ENCODE measurements at regions not wholly inside any gene's neighbourhood (a gene's known extent, or its start where the extent isn't known, plus 50 kb on each side); places are given as distances from the start of the nearest gene placed in this dataset.
A peak's percentile ranks its signal among the peaks of the same experiment; 100 is the strongest.

DNA sequence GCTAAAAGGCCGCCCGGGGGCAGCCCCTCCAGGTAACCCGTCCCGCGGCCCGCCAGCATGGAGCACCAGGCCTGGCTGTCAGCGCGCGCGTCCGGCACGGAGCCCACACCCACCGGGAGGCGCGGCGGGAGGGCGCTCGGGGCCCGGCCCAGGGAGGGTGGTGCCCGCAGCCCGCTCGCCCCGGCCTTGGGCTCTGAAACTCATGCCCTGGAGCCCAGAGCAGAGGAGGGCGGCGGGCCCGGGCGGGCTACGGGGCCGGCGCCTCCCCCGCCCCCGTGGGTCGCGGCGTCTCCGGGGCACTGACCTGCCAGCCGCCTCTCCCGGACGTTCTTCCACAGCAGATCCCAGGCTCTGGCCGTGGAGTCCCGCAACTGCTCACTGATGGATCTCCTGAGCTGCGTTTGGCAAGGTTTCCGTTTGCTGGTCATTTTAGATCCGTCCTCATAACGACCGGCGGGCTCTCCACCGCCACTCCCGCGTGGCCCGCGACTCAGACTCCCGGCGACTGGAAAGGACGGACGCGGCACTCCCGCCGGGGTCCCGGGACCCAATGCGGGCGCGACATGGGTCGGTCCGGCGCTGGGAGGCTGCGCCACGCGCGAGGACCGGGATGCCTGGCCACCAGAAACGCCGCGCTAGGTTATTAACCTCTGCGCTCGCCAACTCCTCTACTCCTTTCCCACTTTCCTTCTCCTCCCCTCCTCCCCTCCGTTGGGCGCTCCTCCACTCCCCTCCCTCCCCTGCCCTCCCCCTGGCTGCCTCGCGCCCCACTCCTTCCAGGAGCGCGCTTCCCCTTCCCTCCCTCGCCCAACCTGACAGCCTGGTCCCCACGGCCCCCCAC is 64.7 kb upstream of the STARD13 start:
- peak; percentile 25 to 37 for TF ChIP-seq POLR2A (IDR thresholded peaks at IDR 0.05)
- TF ChIP-seq, protein P1, sequence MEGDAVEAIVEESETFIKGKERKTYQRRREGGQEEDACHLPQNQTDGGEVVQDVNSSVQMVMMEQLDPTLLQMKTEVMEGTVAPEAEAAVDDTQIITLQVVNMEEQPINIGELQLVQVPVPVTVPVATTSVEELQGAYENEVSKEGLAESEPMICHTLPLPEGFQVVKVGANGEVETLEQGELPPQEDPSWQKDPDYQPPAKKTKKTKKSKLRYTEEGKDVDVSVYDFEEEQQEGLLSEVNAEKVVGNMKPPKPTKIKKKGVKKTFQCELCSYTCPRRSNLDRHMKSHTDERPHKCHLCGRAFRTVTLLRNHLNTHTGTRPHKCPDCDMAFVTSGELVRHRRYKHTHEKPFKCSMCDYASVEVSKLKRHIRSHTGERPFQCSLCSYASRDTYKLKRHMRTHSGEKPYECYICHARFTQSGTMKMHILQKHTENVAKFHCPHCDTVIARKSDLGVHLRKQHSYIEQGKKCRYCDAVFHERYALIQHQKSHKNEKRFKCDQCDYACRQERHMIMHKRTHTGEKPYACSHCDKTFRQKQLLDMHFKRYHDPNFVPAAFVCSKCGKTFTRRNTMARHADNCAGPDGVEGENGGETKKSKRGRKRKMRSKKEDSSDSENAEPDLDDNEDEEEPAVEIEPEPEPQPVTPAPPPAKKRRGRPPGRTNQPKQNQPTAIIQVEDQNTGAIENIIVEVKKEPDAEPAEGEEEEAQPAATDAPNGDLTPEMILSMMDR (IDR thresholded peaks at IDR 0.05): no peak
